Ectodermal cell (in vitro differentiated cells): ENCODE measurements at regions not wholly inside any gene's neighbourhood (a gene's known extent, or its start where the extent isn't known, plus 50 kb on each side); places are given as distances from the start of the nearest gene placed in this dataset.

Experiments
- H3K27ac ChIP-seq: 2 replicates; pipeline ENCODE4 v1.7.0; 2013; ENCODE audit warnings: mild to moderate bottlenecking, low read depth, low read length; ENCODE audit not compliant: insufficient read depth, poor library complexity, severe bottlenecking
- H3K27me3 ChIP-seq: 2 replicates; pipeline ENCODE4 v1.7.0; 2013; ENCODE audit warnings: mild to moderate bottlenecking, low read length; ENCODE audit not compliant: insufficient read depth, control insufficient read depth, poor library complexity, severe bottlenecking
- H3K36me3 ChIP-seq: one replicate; pipeline ENCODE4 v1.7.0; 2013; ENCODE audit warnings: low read length; ENCODE audit not compliant: control insufficient read depth, insufficient read depth
- H3K4me1 ChIP-seq: one replicate; pipeline ENCODE4 v1.7.0; 2013; ENCODE audit warnings: low read length; ENCODE audit not compliant: control insufficient read depth, insufficient read depth
- H3K4me3 ChIP-seq: 2 replicates; pipeline ENCODE4 v1.7.0; 2013; ENCODE audit warnings: low read depth, low read length, control low read depth; ENCODE audit not compliant: insufficient read depth
- H3K9me3 ChIP-seq: 2 replicates; pipeline ENCODE4 v1.7.0; 2013; ENCODE audit warnings: mild to moderate bottlenecking, low read length, moderate library complexity; ENCODE audit not compliant: control insufficient read depth
- WGBS, 2 experiments: methylation state at CpG; one replicate each; pipeline ENCODE4 v1.1.7; 2013; ENCODE audit warnings: missing lambda C conversion rate in 2 of 2; 5-methylcytosine and 5-hydroxymethylcytosine counted together

- no peaks in the 10 kb centered on the region for H3K4me1 ChIP-seq
- no peak overlapping the region for H3K27ac ChIP-seq
- 82 to 87% methylated on average over 12 of the region's 12 CpGs for WGBS, 2 experiments
- no peak overlapping the region for H3K4me3 ChIP-seq
- no peaks in the 10 kb centered on the region for H3K27me3 ChIP-seq
- no peaks in the 10 kb centered on the region for H3K36me3 ChIP-seq
- H3K9me3 ChIP-seq = no peaks in the 10 kb centered on the region
These were observed 193.4 kb upstream of the SEMA6D start for GRCh38 chr15:47523681-47524475.

GRCh38 chr15:47529241-47529640 is 188.1 kb upstream of the SEMA6D start:
- WGBS, 2 experiments = 78 to 100% methylated on average over 1 of the region's 1 CpG

GRCh38 chr15:47534673-47535072 is 182.6 kb upstream of the SEMA6D start:
- Histone ChIP-seq H3K27ac (no peak overlapping the region), H3K36me3 (no peaks in the 10 kb centered on the region), H3K27me3 (no peaks in the 10 kb centered on the region), H3K4me1 (no peaks in the 10 kb centered on the region), H3K9me3 (no peaks in the 10 kb centered on the region), H3K4me3 (no peak overlapping the region)
- WGBS, 2 experiments = 93% methylated on average over 2 of the region's 2 CpGs

More at GRCh38 chr15:47529241-47529640, 188.1 kb upstream of the SEMA6D start:
- H3K27me3 ChIP-seq = no peaks in the 10 kb centered on the region
- H3K9me3 ChIP-seq = no peaks in the 10 kb centered on the region
- H3K4me3 ChIP-seq = no peak overlapping the region
- no peak overlapping the region for H3K27ac ChIP-seq
- H3K4me1 ChIP-seq = no peaks in the 10 kb centered on the region
- H3K36me3 ChIP-seq = no peaks in the 10 kb centered on the region

- Histone ChIP-seq H3K27me3 (no peaks in the 10 kb centered on the region), H3K36me3 (no peaks in the 10 kb centered on the region), H3K27ac (no peak overlapping the region), H3K4me3 (no peak overlapping the region), H3K4me1 (no peaks in the 10 kb centered on the region), H3K9me3 (no peaks in the 10 kb centered on the region)
- WGBS, 2 experiments = 85 to 94% methylated on average over 2 of the region's 2 CpGs
These were observed 175.7 kb upstream of the SEMA6D start for GRCh38 chr15:47541562-47541961.

GRCh38 chr15:47542312-47542989 is 174.9 kb upstream of the SEMA6D start:
- H3K27ac ChIP-seq = no peak overlapping the region
- 89 to 94% methylated on average over 2 of the region's 2 CpGs for WGBS, 2 experiments
- no peaks in the 10 kb centered on the region for H3K27me3 ChIP-seq
- no peaks in the 10 kb centered on the region for H3K4me1 ChIP-seq
- no peaks in the 10 kb centered on the region for H3K36me3 ChIP-seq
- H3K9me3 ChIP-seq = no peaks in the 10 kb centered on the region
- H3K4me3 ChIP-seq = no peak overlapping the region

- Histone ChIP-seq H3K27ac (no peak overlapping the region), H3K9me3 (no peaks in the 10 kb centered on the region)
These were observed 169.1 kb upstream of the SEMA6D start for GRCh38 chr15:47548231-47548630.

GRCh38 chr15:47548986-47549385 is 168.3 kb upstream of the SEMA6D start:
- H3K4me3 ChIP-seq = no peak overlapping the region
- no peaks in the 10 kb centered on the region for H3K4me1 ChIP-seq
- H3K27me3 ChIP-seq = no peaks in the 10 kb centered on the region
- 94 to 95% methylated on average over 3 of the region's 3 CpGs for WGBS, 2 experiments
- no peaks in the 10 kb centered on the region for H3K36me3 ChIP-seq
- no peak overlapping the region for H3K27ac ChIP-seq
- no peaks in the 10 kb centered on the region for H3K9me3 ChIP-seq

More at GRCh38 chr15:47548231-47548630, 169.1 kb upstream of the SEMA6D start:
- no peaks in the 10 kb centered on the region for H3K4me1 ChIP-seq
- H3K36me3 ChIP-seq = no peaks in the 10 kb centered on the region
- no peak overlapping the region for H3K4me3 ChIP-seq
- no peaks in the 10 kb centered on the region for H3K27me3 ChIP-seq
- WGBS, 2 experiments = 96 to 100% methylated on average over 1 of the region's 1 CpG

GRCh38 chr15:47551079-47551478 is 166.2 kb upstream of the SEMA6D start:
- Histone ChIP-seq H3K4me3 (no peak overlapping the region), H3K4me1 (no peaks in the 10 kb centered on the region), H3K9me3 (no peaks in the 10 kb centered on the region), H3K27me3 (no peaks in the 10 kb centered on the region), H3K36me3 (no peaks in the 10 kb centered on the region), H3K27ac (no peak overlapping the region)
- 85 to 94% methylated on average over 1 of the region's 1 CpG for WGBS, 2 experiments

GRCh38 chr15:47551546-47551945 is 165.8 kb upstream of the SEMA6D start:
- Histone ChIP-seq H3K4me1 (no peaks in the 10 kb centered on the region), H3K36me3 (no peaks in the 10 kb centered on the region), H3K27ac (no peak overlapping the region), H3K9me3 (no peaks in the 10 kb centered on the region), H3K4me3 (no peak overlapping the region), H3K27me3 (no peaks in the 10 kb centered on the region)
- 90% methylated on average over 2 of the region's 2 CpGs; no CpG with 5 or more reads in 1 of the 2 experiments for WGBS, 2 experiments

- no peaks in the 10 kb centered on the region for H3K9me3 ChIP-seq
- H3K4me3 ChIP-seq = no peak overlapping the region
- 96 to 97% methylated on average over 10 of the region's 10 CpGs for WGBS, 2 experiments
- no peaks in the 10 kb centered on the region for H3K36me3 ChIP-seq
- no peak overlapping the region for H3K27ac ChIP-seq
- H3K27me3 ChIP-seq = no peaks in the 10 kb centered on the region
- no peaks in the 10 kb centered on the region for H3K4me1 ChIP-seq
These were observed 164.2 kb upstream of the SEMA6D start for GRCh38 chr15:47552978-47553608.
